ENCODE measurements at regions not wholly inside any gene's neighbourhood (a gene's known extent, or its start where the extent isn't known, plus 50 kb on each side); places are given as distances from the start of the nearest gene placed in this dataset.

- no peak for TF ChIP-seq CTCF (IDR thresholded peaks at IDR 0.05; ENCODE audit: low read depth, low read length, poor library complexity, severe bottlenecking)
- TF ChIP-seq EZH2phosphoT487 (IDR thresholded peaks at IDR 0.05; ENCODE audit: borderline replicate concordance, low read length): no peak
- H4K20me1 ChIP-seq (ENCODE audit: control insufficient read depth, insufficient read depth, low read depth, low read length): no peaks in the 10 kb centered on the region
- no peaks in the 10 kb centered on the region for H3K9me2 ChIP-seq (replicated peaks; ENCODE audit: control insufficient read depth, low read length)
These were observed 342.6 kb downstream of the DTHD1 start for GRCh38 chr4:36624030-36624429.

GRCh38 chr4:36638273-36638811, 356.9 kb downstream of the DTHD1 start:
- H3K27ac ChIP-seq (ENCODE audit: low read depth, low read length): no peak overlapping the region
- H4K20me1 ChIP-seq (ENCODE audit: control insufficient read depth, insufficient read depth, low read depth, low read length): no peaks in the 10 kb centered on the region
- TF ChIP-seq EZH2phosphoT487 (IDR thresholded peaks at IDR 0.05; ENCODE audit: borderline replicate concordance, low read length) (no peak), CTCF (IDR thresholded peaks at IDR 0.05; ENCODE audit: low read depth, low read length, poor library complexity, severe bottlenecking) (no peak)
- H3K4me1 ChIP-seq (ENCODE audit: control insufficient read depth, low read length): no peaks in the 10 kb centered on the region
- H3F3A ChIP-seq (ENCODE audit: control insufficient read depth, insufficient read depth): no peaks in the 10 kb centered on the region
- H3K9me3 ChIP-seq (ENCODE audit: control insufficient read depth, insufficient read depth, low read length): no peaks in the 10 kb centered on the region
- H3K4me2 ChIP-seq (ENCODE audit: low read length): no peak overlapping the region
- no peaks in the 10 kb centered on the region for H3K79me2 ChIP-seq (ENCODE audit: control insufficient read depth, low read length)
- H3K27me3 ChIP-seq (ENCODE audit: control insufficient read depth, low read length): no peaks in the 10 kb centered on the region
- no peaks in the 10 kb centered on the region for H3K36me3 ChIP-seq (ENCODE audit: control insufficient read depth, low read length)
- H3K4me3 ChIP-seq (ENCODE audit: low read length): no peak overlapping the region
- no peaks in the 10 kb centered on the region for H3K9me2 ChIP-seq (replicated peaks; ENCODE audit: control insufficient read depth, low read length)

More at GRCh38 chr4:36624030-36624429, 342.6 kb downstream of the DTHD1 start:
- no peak overlapping the region for H3K27ac ChIP-seq (ENCODE audit: low read depth, low read length)
- H3K79me2 ChIP-seq (ENCODE audit: control insufficient read depth, low read length): no peaks in the 10 kb centered on the region
- H3K4me3 ChIP-seq (ENCODE audit: low read length): no peak overlapping the region
- no peaks in the 10 kb centered on the region for H3K36me3 ChIP-seq (ENCODE audit: control insufficient read depth, low read length)
- no peaks in the 10 kb centered on the region for H3K27me3 ChIP-seq (ENCODE audit: control insufficient read depth, low read length)
- H3K9me3 ChIP-seq (ENCODE audit: control insufficient read depth, insufficient read depth, low read length): no peaks in the 10 kb centered on the region
- H3F3A ChIP-seq (ENCODE audit: control insufficient read depth, insufficient read depth): no peaks in the 10 kb centered on the region
- no peak overlapping the region for H3K4me2 ChIP-seq (ENCODE audit: low read length)
- H3K4me1 ChIP-seq (ENCODE audit: control insufficient read depth, low read length): no peaks in the 10 kb centered on the region

GRCh38 chr4:36640876-36641275, 359.5 kb downstream of the DTHD1 start:
- Histone ChIP-seq H3K4me1 (ENCODE audit: control insufficient read depth, low read length) (no peaks in the 10 kb centered on the region), H3K4me3 (ENCODE audit: low read length) (no peak overlapping the region), H3K9me3 (ENCODE audit: control insufficient read depth, insufficient read depth, low read length) (no peaks in the 10 kb centered on the region), H3K36me3 (ENCODE audit: control insufficient read depth, low read length) (no peaks in the 10 kb centered on the region), H3K79me2 (ENCODE audit: control insufficient read depth, low read length) (no peaks in the 10 kb centered on the region), H3K4me2 (ENCODE audit: low read length) (no peak overlapping the region), H3F3A (ENCODE audit: control insufficient read depth, insufficient read depth) (no peaks in the 10 kb centered on the region), H4K20me1 (ENCODE audit: control insufficient read depth, insufficient read depth, low read depth, low read length) (no peaks in the 10 kb centered on the region), H3K27me3 (ENCODE audit: control insufficient read depth, low read length) (no peaks in the 10 kb centered on the region), H3K9me2 (replicated peaks; ENCODE audit: control insufficient read depth, low read length) (no peaks in the 10 kb centered on the region), H3K27ac (ENCODE audit: low read depth, low read length) (no peak overlapping the region)
- no peak for TF ChIP-seq EZH2phosphoT487 (IDR thresholded peaks at IDR 0.05; ENCODE audit: borderline replicate concordance, low read length)
- TF ChIP-seq CTCF (IDR thresholded peaks at IDR 0.05; ENCODE audit: low read depth, low read length, poor library complexity, severe bottlenecking): no peak
